GM21786 (cell line): ENCODE measurements at regions not wholly inside any gene's neighbourhood (a gene's known extent, or its start where the extent isn't known, plus 50 kb on each side); places are given as distances from the start of the nearest gene placed in this dataset.

Experiments
- ATAC-seq: cut with Tn5 transposase; IDR thresholded peaks from one replicate; pipeline ENCODE4 v1.9.1; 2021; ENCODE audit not compliant: unreplicated experiment

GRCh38 chr13:61857198-61857597 is 441.5 kb upstream of the PCDH20 start:
- ATAC-seq, result no peak

GRCh38 chr13:61852116-61852619 is 436.5 kb upstream of the PCDH20 start:
- ATAC-seq, result no peak

- no peak for ATAC-seq
These were observed 435.1 kb upstream of the PCDH20 start for GRCh38 chr13:61850794-61851193.

GRCh38 chr13:61838568-61838967 is 422.9 kb upstream of the PCDH20 start:
- no peak for ATAC-seq

- ATAC-seq, result no peak
These were observed 417.6 kb upstream of the PCDH20 start for GRCh38 chr13:61833228-61833627.

- ATAC-seq, result no peak
These were observed 415.4 kb upstream of the PCDH20 start for GRCh38 chr13:61831026-61831425.

GRCh38 chr13:61830475-61830874 is 414.8 kb upstream of the PCDH20 start:
- ATAC-seq, result no peak

- ATAC-seq, result no peak
These were observed 408.5 kb upstream of the PCDH20 start for GRCh38 chr13:61824168-61824567.

- ATAC-seq, result no peak
These were observed 396.6 kb upstream of the PCDH20 start for GRCh38 chr13:61812286-61812685.

- no peak for ATAC-seq
These were observed 394.4 kb upstream of the PCDH20 start for GRCh38 chr13:61810065-61810464.

GRCh38 chr13:61797397-61797796 is 381.7 kb upstream of the PCDH20 start:
- ATAC-seq, result no peak

GRCh38 chr13:61795580-61795979 is 379.9 kb upstream of the PCDH20 start:
- ATAC-seq, result no peak

- no peak for ATAC-seq
These were observed 363.8 kb upstream of the PCDH20 start for GRCh38 chr13:61779456-61779855.

- ATAC-seq, result no peak
These were observed 362.9 kb upstream of the PCDH20 start for GRCh38 chr13:61778531-61778930.

GRCh38 chr13:61777899-61778298 is 362.2 kb upstream of the PCDH20 start:
- no peak for ATAC-seq

- no peak for ATAC-seq
These were observed 361.6 kb upstream of the PCDH20 start for GRCh38 chr13:61777271-61777670.

GRCh38 chr13:61774903-61775302 is 359.3 kb upstream of the PCDH20 start:
- no peak for ATAC-seq

- ATAC-seq, result no peak
These were observed 355.0 kb upstream of the PCDH20 start for GRCh38 chr13:61770681-61771080.

- no peak for ATAC-seq
These were observed 352.5 kb upstream of the PCDH20 start for GRCh38 chr13:61768175-61768574.

GRCh38 chr13:61766667-61767058 is 351.0 kb upstream of the PCDH20 start:
- no peak for ATAC-seq

- ATAC-seq, result no peak
These were observed 350.5 kb upstream of the PCDH20 start for GRCh38 chr13:61765940-61766666.

- no peak for ATAC-seq
These were observed 349.6 kb upstream of the PCDH20 start for GRCh38 chr13:61765181-61765742.

- no peak for ATAC-seq
These were observed 346.0 kb upstream of the PCDH20 start for GRCh38 chr13:61761690-61762089.
